Activated CD4-positive, alpha-beta T cell treated with anti-CD3 and anti-CD28 coated beads, Interleukin-2, amount 10 ng/mL, durations not matched to agents 24 days and 14 days (primary cell): ENCODE measurements at regions not wholly inside any gene's neighbourhood (a gene's known extent, or its start where the extent isn't known, plus 50 kb on each side); places are given as distances from the start of the nearest gene placed in this dataset.
"Not testable (repeated sequence)": the region's sequence is repeated elsewhere in the genome, so short reads cannot be mapped to it uniquely, and the experiment has no call there.

Source experiments
- DNase-seq: peaks from one replicate; pipeline ENCODE4 v3.0.0; 2022
- H3K27ac Mint-ChIP-seq: one replicate; pipeline ENCODE4 v1.8.0; 2022; ENCODE audit warnings: mild to moderate bottlenecking, mixed read lengths
- H3K27me3 Mint-ChIP-seq: one replicate; pipeline ENCODE4 v1.8.0; 2022; ENCODE audit warnings: mixed read lengths
- H3K36me3 Mint-ChIP-seq: one replicate; pipeline ENCODE4 v1.8.0; 2022; ENCODE audit warnings: low read depth, mild to moderate bottlenecking, mixed read lengths
- H3K4me1 Mint-ChIP-seq: one replicate; pipeline ENCODE4 v1.8.0; 2021; ENCODE audit warnings: mixed read lengths
- H3K4me3 Mint-ChIP-seq: one replicate; pipeline ENCODE4 v1.8.0; 2022; ENCODE audit warnings: mild to moderate bottlenecking, moderate library complexity, mixed read lengths
- H3K9me3 Mint-ChIP-seq: one replicate; pipeline ENCODE4 v1.8.0; 2021; ENCODE audit warnings: mixed read lengths
- intact Hi-C: fragments of 100-400 bp; cut with micrococcal nuclease; formaldehyde crosslinking; loops from one replicate; pipeline ENCODE4 v1.15.1; 2023

DNA sequence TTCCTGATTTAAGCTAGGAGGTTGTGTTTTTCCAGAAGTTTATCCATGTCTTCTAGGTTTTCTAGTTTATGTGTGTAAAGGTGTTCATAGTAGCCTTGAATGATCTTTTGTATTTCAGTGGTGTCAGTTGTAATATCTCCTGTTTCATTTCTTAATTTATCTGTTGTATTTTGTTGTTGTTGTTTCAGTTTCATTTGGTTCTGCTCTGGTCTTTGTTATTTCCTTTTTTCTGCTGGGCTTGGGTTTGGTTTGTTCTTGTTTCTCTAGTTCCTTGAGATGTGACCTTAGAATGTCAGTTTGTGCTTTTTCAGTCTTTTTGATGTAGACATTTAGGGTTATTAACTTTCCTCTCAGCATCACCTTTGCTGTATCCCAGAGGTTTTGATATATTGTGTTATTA is 62.8 kb downstream of the SCP2D1 start:
- H3K4me3 Mint-ChIP-seq, H3K36me3 Mint-ChIP-seq, H3K27ac Mint-ChIP-seq, DNase-seq, H3K4me1 Mint-ChIP-seq, intact Hi-C loops, H3K9me3 Mint-ChIP-seq, H3K27me3 Mint-ChIP-seq: not testable (repeated sequence)

DNA sequence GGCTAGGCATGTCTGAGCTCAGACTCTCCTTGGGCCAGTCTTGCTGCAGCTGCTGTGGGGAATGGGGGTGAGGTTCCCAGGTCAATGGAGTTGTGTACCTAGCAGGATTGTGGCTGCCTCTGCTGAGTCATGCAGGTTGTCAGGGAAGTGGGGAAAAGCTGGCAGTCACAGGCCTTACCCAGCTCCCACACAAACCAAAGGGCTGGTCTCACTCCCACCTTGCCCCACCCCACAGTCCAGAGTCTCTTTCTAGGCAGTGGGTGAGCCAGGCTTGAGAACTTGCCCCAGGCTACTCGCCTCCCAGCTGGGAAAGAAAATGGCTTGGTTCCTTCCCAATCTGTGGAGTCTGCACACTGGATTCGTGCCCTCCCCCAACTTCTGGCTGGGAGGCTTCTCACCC is 65.7 kb downstream of the SCP2D1 start:
- Mint-ChIP-seq H3K27ac (no peak overlapping the region), H3K9me3 (peaks cover 5% of the 10 kb centered on the region), H3K4me3 (no peak overlapping the region), H3K4me1 (peaks cover 4% of the 10 kb centered on the region), H3K36me3 (no peaks in the 10 kb centered on the region), H3K27me3 (no peaks in the 10 kb centered on the region)
- intact Hi-C loops = no loop called here
- DNase-seq = no peak

DNA sequence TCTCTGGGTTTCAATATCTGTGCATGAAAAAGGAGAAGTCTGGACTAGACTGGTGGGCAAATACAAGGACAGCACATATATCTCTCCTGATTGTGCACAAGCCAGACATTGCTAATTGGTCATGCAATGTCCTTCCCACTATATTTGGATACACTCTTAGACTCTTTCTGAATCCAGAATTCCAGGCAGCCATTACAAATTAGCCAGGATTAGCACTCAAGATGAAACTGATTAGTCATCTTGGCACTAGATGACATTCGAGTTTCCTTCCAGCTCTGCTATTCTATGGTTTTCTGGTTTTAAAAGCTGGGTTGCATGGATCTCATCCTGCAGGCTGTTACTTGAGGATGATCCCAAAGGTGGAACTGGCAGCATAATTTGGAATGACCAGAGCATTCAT is 73.2 kb downstream of the SCP2D1 start:
- Mint-ChIP-seq H3K27ac (no peak overlapping the region), H3K9me3 (no peaks in the 10 kb centered on the region), H3K4me1 (no peaks in the 10 kb centered on the region), H3K36me3 (no peaks in the 10 kb centered on the region), H3K27me3 (peaks cover 3% of the 10 kb centered on the region), H3K4me3 (no peak overlapping the region)
- DNase-seq = no peak
- intact Hi-C loops = no loop called here

DNA sequence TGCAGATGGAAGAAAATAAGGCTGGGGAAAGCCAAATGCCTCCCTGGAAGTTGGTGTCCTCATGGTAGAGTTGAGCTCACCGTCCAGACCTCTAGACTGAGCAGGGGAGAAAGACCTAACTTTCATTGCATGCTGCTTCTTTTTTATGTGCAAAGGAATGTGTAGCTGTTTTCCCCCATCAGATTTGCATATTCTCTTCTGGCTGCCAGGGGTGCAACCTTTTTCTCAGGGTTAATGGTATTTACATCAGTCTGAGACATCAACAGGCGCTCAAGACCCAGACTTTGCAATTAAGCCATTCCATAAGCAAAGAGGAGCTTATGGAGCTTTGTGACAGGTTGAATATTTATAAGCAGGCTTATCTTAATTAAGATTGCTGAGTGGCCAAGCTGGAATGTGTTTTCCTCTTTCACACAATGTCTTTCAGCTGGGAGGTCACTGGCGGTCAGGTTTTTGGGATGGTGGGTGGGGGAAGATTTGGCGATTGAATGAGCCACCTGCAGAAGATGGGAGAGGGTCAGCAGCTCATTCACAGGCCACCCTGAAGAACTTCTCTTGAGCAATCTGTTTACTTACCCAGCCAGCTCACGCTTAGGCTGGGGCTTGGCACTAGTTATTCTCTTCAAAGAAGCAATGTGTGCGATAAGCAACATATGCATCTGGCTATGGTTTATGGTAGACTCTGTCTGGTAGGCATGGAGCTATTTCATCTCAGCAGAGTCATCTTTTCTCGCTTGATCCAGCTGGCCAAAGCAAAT is 88.6 kb downstream of the SCP2D1 start:
- DNase-seq = no peak
- intact Hi-C loops = no loop called here
- H3K4me3 Mint-ChIP-seq = no peak overlapping the region
- H3K9me3 Mint-ChIP-seq = no peaks in the 10 kb centered on the region
- H3K36me3 Mint-ChIP-seq = no peaks in the 10 kb centered on the region
- no peaks in the 10 kb centered on the region for H3K27me3 Mint-ChIP-seq
- no peak overlapping the region for H3K27ac Mint-ChIP-seq
- no peaks in the 10 kb centered on the region for H3K4me1 Mint-ChIP-seq

DNA sequence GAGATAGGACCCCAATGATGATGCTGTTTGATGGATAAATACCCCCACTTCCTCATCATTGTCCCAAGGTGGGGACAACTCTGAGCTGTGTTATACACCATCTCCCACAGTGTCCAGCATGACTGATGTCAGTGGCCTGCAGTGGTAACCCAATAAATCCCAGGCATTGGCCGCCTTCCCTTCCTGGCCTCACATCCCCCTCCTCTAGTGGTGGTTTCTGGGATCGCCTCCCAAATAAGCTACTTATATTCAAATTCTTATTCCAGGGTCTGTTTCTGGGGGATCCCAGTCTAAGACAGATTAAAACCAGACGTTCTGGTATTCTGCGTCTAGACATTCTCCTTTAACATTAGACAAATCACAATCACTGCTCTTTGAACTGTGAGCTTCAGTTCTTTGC is 90.6 kb downstream of the SCP2D1 start:
- no peaks in the 10 kb centered on the region for H3K4me1 Mint-ChIP-seq
- H3K9me3 Mint-ChIP-seq = no peaks in the 10 kb centered on the region
- no peaks in the 10 kb centered on the region for H3K36me3 Mint-ChIP-seq
- H3K27me3 Mint-ChIP-seq = no peaks in the 10 kb centered on the region
- H3K27ac Mint-ChIP-seq = no peak overlapping the region
- intact Hi-C loops = no loop called here
- H3K4me3 Mint-ChIP-seq = no peak overlapping the region
- no peak for DNase-seq

DNA sequence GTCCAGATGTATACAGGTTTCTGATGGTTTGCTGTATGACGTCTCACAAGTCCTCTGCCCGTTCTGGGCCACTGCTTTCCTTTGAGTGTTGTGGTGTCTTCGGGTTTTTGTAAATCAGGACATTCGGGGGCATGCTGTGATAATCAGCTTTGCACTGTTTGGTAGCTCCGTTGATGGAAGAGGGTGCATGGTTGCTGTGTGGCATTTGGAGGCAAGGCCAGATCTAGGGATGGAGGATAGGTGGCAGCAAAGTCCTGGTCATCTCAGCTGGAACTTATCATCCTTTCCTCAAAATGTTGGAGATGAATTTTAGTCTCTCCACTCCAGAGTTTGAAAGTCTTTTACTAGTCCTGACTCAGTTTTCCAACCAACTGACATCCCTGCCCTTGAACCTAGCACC is 91.0 kb downstream of the SCP2D1 start:
- H3K4me3 Mint-ChIP-seq = no peak overlapping the region
- no peak for DNase-seq
- no peak overlapping the region for H3K27ac Mint-ChIP-seq
- no peaks in the 10 kb centered on the region for H3K27me3 Mint-ChIP-seq
- H3K4me1 Mint-ChIP-seq = no peaks in the 10 kb centered on the region
- no peaks in the 10 kb centered on the region for H3K36me3 Mint-ChIP-seq
- intact Hi-C loops = no loop called here
- H3K9me3 Mint-ChIP-seq = no peaks in the 10 kb centered on the region

DNA sequence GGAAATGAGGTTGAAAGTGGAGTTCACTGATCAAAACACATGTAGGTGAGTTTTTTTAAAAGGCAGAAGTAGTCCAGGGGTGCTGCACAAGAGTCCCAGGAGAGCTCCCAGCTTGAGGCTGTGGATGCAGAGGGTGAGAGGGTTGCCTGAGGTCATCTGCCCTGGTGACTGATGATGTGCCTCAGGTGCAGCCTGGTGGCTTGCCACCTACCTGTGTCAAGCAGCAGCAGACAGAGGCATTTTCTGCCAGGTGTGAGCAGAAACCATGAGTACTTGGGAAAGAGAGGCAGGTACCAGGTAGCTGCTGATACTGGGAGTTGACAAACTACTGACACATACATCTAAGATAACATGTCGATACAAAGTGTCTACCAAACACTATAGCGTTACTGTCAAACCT is 92.5 kb downstream of the SCP2D1 start:
- DNase-seq = no peak
- Mint-ChIP-seq H3K27ac (no peak overlapping the region), H3K4me1 (no peaks in the 10 kb centered on the region), H3K9me3 (no peaks in the 10 kb centered on the region), H3K4me3 (no peak overlapping the region), H3K27me3 (peaks cover 4% of the 10 kb centered on the region), H3K36me3 (no peaks in the 10 kb centered on the region)
- intact Hi-C loops = no loop called here

DNA sequence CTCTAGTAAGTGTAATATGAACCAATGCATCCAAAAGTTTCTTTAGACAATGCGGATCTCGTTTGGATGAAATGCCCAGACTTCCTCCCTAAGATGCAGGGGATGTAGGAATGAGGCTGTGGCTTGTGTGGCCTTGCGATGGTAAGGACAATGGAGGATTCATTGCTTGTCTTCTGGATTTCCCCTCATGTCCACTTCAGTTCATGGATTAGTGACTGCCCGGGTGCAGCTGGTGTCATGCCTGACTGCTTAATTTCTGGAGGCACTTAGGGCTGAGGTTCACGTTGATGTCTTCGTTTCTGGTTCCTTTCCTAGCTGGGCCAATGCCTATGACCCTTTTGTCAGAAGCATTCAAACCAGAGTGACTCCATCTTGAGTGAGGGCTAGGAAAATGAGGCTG is 93.8 kb downstream of the SCP2D1 start:
- Mint-ChIP-seq H3K27me3 (peaks cover 4% of the 10 kb centered on the region), H3K36me3 (no peaks in the 10 kb centered on the region), H3K9me3 (no peaks in the 10 kb centered on the region), H3K27ac (no peak overlapping the region), H3K4me3 (no peak overlapping the region), H3K4me1 (no peaks in the 10 kb centered on the region)
- DNase-seq = no peak
- intact Hi-C loops = no loop called here

DNA sequence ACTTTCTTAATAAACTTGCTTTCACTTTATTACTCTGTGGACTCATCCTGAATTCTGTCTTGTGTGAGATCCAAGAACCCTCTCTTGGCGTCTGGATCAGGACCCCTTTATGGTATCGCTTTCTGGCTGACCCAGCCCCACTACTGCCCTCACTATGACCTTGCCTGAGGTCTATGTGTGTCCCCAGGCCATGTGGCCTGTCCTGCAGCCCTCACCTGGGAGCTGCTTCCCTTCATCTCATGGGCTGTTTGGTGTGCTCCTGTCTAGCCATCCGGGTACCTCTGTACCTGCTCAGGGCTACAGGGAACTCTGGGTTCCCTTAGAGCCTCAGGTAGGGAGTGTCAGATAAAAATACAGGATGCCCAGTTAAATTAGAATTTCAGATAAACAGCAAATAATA is 94.5 kb downstream of the SCP2D1 start:
- Mint-ChIP-seq H3K9me3 (no peaks in the 10 kb centered on the region), H3K27ac (no peak overlapping the region), H3K4me3 (no peak overlapping the region), H3K27me3 (peaks cover 4% of the 10 kb centered on the region), H3K36me3 (no peaks in the 10 kb centered on the region), H3K4me1 (no peaks in the 10 kb centered on the region)
- intact Hi-C loops = no loop called here
- DNase-seq = no peak

DNA sequence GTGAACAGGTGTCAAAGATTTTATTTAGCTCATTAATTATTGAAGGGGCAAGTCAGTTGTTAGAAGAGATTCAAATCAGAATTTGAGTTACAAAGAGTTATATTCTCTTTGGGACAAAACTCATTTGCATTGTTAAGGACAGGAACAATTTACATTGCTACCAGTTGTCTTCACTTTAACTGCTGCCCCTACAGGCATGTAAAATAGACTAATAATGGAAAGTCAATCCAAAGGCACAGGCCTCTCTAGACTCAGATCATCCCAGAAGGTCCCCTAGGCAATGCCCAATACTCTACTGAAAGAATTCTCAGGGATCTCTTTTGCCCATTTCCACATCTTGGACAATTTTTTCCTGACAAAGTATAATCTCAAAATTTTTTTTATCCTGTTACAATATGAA is 95.7 kb downstream of the SCP2D1 start:
- no peaks in the 10 kb centered on the region for H3K4me1 Mint-ChIP-seq
- H3K27me3 Mint-ChIP-seq = peaks cover 4% of the 10 kb centered on the region
- no peaks in the 10 kb centered on the region for H3K36me3 Mint-ChIP-seq
- H3K4me3 Mint-ChIP-seq = no peak overlapping the region
- intact Hi-C loops = no loop called here
- DNase-seq = no peak
- H3K27ac Mint-ChIP-seq = no peak overlapping the region
- H3K9me3 Mint-ChIP-seq = no peaks in the 10 kb centered on the region

DNA sequence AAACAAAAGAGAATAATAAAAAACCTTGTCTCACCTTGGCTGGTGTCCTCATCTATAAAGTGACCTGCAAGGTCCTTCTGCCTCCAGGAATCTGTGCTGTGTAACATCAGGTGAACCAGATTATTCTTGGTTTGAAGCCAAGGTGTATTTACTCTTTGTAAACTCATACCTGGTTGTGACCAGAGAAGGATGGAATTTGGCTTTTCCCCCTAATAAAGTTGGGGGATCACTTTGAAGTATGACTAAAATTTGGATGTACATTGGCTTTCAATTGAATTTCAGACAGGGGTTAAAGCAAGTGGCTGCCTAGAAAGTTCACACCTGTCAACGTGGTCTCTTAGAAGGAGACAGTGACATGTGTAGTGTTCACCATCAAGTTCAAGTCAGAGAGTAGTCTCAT is 100.1 kb downstream of the SCP2D1 start:
- no peaks in the 10 kb centered on the region for H3K9me3 Mint-ChIP-seq
- no peaks in the 10 kb centered on the region for H3K4me1 Mint-ChIP-seq
- H3K36me3 Mint-ChIP-seq = no peaks in the 10 kb centered on the region
- intact Hi-C loops = no loop called here
- no peak overlapping the region for H3K27ac Mint-ChIP-seq
- peaks cover 4% of the 10 kb centered on the region for H3K27me3 Mint-ChIP-seq
- no peak for DNase-seq
- H3K4me3 Mint-ChIP-seq = no peak overlapping the region

DNA sequence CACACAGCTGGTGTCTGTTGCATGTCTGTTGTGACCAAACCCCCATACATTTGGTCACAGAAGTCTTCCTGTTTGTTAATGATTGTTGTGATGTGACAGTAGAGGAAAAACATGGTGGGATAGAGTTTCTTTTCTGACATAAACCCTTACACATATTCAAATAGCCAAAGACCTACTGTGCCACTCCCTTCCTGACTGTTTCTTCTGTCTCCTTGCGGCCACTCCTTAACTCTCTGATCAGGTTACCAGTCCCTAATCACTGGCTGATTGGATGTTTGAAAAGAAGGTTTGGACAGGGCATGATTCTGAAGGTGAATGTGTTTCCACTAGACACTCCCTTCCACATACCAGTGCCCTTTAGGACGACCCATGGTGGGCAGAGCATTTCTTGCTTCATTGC is 101.2 kb downstream of the SCP2D1 start:
- no peak for DNase-seq
- H3K9me3 Mint-ChIP-seq = no peaks in the 10 kb centered on the region
- no peak overlapping the region for H3K27ac Mint-ChIP-seq
- intact Hi-C loops = no loop called here
- no peaks in the 10 kb centered on the region for H3K4me1 Mint-ChIP-seq
- peaks cover 4% of the 10 kb centered on the region for H3K27me3 Mint-ChIP-seq
- no peaks in the 10 kb centered on the region for H3K36me3 Mint-ChIP-seq
- H3K4me3 Mint-ChIP-seq = no peak overlapping the region

DNA sequence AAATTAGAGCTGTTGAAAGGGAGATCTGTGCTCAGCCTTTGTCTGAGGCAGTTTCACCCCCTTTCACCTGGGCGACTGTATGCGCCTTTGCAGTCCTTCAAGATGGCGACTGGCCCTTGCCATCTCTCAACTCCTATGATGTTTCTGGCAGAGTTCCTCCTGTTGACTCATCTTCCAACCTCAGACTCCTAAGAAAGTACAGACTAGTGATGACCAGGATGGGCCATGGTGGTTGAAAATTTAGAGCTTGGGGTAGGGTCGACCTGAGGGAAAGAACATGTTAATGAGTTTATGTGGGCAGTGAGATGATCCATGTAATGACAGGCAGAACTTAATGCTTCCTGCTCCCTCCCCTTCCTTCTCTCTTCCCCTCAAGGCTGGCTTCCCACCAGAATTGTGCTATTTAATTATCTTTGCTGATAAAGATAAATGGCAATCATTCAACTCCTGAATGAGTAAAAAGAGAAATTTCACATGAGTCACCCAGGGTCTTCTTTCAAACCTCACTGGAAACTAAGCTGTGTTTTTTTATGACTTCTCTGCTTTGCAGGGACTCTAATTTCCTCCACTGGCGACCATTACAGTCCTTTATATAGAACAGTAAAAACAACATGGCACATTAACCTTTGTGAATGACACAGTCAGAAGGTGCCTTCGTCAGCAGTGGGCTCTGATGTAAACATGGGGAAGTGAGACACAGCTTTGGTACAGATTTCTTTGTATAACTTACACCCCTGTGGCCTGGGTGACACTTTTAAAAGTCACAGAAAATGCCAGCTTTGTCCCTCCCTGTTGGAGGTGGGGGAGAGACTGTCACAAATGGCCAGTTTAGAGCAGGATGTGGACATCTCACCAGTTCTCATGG is 103.5 kb downstream of the SCP2D1 start:
- no peaks in the 10 kb centered on the region for H3K9me3 Mint-ChIP-seq
- DNase-seq = no peak
- intact Hi-C loops = no loop called here
- H3K27me3 Mint-ChIP-seq = no peaks in the 10 kb centered on the region
- no peak overlapping the region for H3K4me3 Mint-ChIP-seq
- no peaks in the 10 kb centered on the region for H3K36me3 Mint-ChIP-seq
- no peak overlapping the region for H3K27ac Mint-ChIP-seq
- H3K4me1 Mint-ChIP-seq = no peaks in the 10 kb centered on the region

DNA sequence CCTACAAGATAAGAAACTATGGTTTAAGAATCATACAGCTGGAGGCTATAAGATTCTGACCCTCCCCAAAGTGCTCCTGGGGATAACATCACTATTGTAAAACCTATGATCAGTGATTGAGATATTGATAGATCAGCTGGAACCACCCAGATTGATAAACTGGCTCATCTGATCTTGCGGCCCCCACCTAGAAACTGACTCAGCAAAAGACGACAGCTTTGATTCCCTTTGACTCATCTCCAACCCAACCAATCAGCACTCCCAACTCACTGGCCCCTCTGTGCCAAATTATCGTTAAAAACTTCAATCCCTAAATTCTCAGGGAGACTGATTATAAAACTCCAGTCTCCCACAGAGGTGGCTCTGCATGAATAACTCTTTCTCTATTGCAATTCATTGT is 106.4 kb downstream of the SCP2D1 start:
- Mint-ChIP-seq H3K4me1 (no peaks in the 10 kb centered on the region), H3K4me3 (no peak overlapping the region), H3K27me3 (no peaks in the 10 kb centered on the region), H3K27ac (no peak overlapping the region), H3K36me3 (no peaks in the 10 kb centered on the region), H3K9me3 (no peaks in the 10 kb centered on the region)
- DNase-seq = no peak
- intact Hi-C loops = no loop called here
